GM12891 (cell line): ENCODE measurements at regions not wholly inside any gene's neighbourhood (a gene's known extent, or its start where the extent isn't known, plus 50 kb on each side); places are given as distances from the start of the nearest gene placed in this dataset.

Experiments
- POLR2A ChIP-seq: IDR thresholded peaks from 2 replicates; pipeline ENCODE4 v1.6.1; 2011; ENCODE audit warnings: low read depth, low read length, control low read depth
- POLR2AphosphoS5 ChIP-seq: IDR thresholded peaks from 2 replicates; pipeline ENCODE4 v1.6.1; 2011; ENCODE audit warnings: low read depth, low read length, control low read depth
- POU2F2 ChIP-seq: IDR thresholded peaks from 2 replicates; pipeline ENCODE4 v1.6.1; 2011; ENCODE audit warnings: low read depth, mild to moderate bottlenecking, control low read depth, low read length, moderate library complexity
- TAF1 ChIP-seq: IDR thresholded peaks from 2 replicates; pipeline ENCODE4 v1.6.1; 2011; ENCODE audit warnings: low read depth, low read length, control low read depth

- TF ChIP-seq POLR2AphosphoS5: no peak
- no peak for TF ChIP-seq POLR2A
- TF ChIP-seq POU2F2: no peak
- no peak for TF ChIP-seq TAF1
Observed at GRCh38 chr1:5758000-5758858, 234.0 kb downstream of the NPHP4 start.
